ENCODE measurements at regions not wholly inside any gene's neighbourhood (a gene's known extent, or its start where the extent isn't known, plus 50 kb on each side); places are given as distances from the start of the nearest gene placed in this dataset.

GRCh38 chr2:19020144-19021099, 338.0 kb downstream of the OSR1 start (continued):
- TF ChIP-seq, protein P1, sequence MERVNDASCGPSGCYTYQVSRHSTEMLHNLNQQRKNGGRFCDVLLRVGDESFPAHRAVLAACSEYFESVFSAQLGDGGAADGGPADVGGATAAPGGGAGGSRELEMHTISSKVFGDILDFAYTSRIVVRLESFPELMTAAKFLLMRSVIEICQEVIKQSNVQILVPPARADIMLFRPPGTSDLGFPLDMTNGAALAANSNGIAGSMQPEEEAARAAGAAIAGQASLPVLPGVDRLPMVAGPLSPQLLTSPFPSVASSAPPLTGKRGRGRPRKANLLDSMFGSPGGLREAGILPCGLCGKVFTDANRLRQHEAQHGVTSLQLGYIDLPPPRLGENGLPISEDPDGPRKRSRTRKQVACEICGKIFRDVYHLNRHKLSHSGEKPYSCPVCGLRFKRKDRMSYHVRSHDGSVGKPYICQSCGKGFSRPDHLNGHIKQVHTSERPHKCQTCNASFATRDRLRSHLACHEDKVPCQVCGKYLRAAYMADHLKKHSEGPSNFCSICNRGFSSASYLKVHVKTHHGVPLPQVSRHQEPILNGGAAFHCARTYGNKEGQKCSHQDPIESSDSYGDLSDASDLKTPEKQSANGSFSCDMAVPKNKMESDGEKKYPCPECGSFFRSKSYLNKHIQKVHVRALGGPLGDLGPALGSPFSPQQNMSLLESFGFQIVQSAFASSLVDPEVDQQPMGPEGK (CRISPR knock-in tag; IDR thresholded peaks at IDR 0.05), result peak; percentile 62
- TF ChIP-seq GATAD2A (CRISPR knock-in tag; IDR thresholded peaks at IDR 0.05) (peak; percentile 51; the same call in 1 of the 2 replicates), CBX2 (IDR thresholded peaks at IDR 0.05; ENCODE audit: low read depth, low read length) (no peak), CBX2 (CRISPR knock-in tag; IDR thresholded peaks at IDR 0.05; ENCODE audit: low read depth) (no peak), KDM1A (CRISPR knock-in tag; IDR thresholded peaks at IDR 0.05) (no peak), ZNF367 (CRISPR knock-in tag; IDR thresholded peaks at IDR 0.05; ENCODE audit: borderline replicate concordance) (no peak), ZSCAN31 (CRISPR knock-in tag; IDR thresholded peaks at IDR 0.05; ENCODE audit: low read depth) (peak; percentile 46; the same call in 1 of the 2 replicates), ZNF782 (CRISPR knock-in tag; IDR thresholded peaks at IDR 0.05; ENCODE audit: borderline replicate concordance) (no peak; the same call in 1 of the 2 replicates), ZNF891 (CRISPR knock-in tag; IDR thresholded peaks at IDR 0.05) (peak; percentile 54; the same call in 1 of the 2 replicates), POLR2A (IDR thresholded peaks at IDR 0.05; ENCODE audit: insufficient read depth in 1 of 2, low read depth in 2 of 2, low read length in 2 of 2) (peak in 1 of 2 experiments; percentile 50; a peak in 1 of 4 replicates)
- TF ChIP-seq, protein P2, sequence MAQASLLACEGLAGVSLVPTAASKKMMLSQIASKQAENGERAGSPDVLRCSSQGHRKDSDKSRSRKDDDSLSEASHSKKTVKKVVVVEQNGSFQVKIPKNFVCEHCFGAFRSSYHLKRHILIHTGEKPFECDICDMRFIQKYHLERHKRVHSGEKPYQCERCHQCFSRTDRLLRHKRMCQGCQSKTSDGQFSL (CRISPR knock-in tag; IDR thresholded peaks at IDR 0.05), result peak; percentile 52; the same call in 1 of the 2 replicates
- TF ChIP-seq, protein P3, sequence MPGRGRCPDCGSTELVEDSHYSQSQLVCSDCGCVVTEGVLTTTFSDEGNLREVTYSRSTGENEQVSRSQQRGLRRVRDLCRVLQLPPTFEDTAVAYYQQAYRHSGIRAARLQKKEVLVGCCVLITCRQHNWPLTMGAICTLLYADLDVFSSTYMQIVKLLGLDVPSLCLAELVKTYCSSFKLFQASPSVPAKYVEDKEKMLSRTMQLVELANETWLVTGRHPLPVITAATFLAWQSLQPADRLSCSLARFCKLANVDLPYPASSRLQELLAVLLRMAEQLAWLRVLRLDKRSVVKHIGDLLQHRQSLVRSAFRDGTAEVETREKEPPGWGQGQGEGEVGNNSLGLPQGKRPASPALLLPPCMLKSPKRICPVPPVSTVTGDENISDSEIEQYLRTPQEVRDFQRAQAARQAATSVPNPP (CRISPR knock-in tag; IDR thresholded peaks at IDR 0.05), result no peak
